ENCODE measurements at regions not wholly inside any gene's neighbourhood (a gene's known extent, or its start where the extent isn't known, plus 50 kb on each side); places are given as distances from the start of the nearest gene placed in this dataset.
"Not testable (repeated sequence)": the region's sequence is repeated elsewhere in the genome, so short reads cannot be mapped to it uniquely, and the experiment has no call there.

GRCh38 chr16:64345142-64345541, 776.7 kb downstream of the CDH11 start:
- DNase-seq, result no peak

DNA sequence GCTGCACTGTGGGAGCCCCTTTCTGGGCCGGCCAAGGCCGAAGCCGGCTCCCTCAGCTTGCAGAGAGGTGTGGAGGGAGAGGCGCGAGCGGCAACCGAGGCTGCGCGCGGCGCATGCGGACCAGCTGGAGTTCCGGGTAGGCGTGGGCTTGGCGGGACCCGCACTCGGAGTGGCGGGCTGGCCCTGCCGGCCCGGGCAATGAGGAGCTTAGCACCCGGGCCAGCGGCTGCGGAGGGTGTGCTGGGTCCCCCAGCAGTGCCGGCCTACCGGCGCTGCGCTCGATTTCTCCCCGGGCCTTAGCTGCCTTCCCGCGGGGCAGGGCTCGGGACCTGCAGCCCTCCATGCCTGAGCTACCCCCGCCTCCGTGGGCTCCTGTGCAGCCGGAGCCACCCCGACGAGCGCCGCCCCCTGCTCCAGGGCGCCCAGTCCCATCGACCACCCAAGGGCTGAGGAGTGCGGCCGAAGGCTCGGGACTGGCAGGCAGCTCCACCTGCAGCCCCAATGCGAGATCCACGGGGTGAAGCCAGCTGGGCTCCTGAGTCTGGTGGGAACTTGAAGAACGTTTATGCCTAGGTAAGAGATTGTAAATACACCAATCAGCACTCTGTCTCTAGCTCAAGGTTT, 777.9 kb downstream of the CDH11 start:
- DNase-seq, result not testable (repeated sequence)

DNA sequence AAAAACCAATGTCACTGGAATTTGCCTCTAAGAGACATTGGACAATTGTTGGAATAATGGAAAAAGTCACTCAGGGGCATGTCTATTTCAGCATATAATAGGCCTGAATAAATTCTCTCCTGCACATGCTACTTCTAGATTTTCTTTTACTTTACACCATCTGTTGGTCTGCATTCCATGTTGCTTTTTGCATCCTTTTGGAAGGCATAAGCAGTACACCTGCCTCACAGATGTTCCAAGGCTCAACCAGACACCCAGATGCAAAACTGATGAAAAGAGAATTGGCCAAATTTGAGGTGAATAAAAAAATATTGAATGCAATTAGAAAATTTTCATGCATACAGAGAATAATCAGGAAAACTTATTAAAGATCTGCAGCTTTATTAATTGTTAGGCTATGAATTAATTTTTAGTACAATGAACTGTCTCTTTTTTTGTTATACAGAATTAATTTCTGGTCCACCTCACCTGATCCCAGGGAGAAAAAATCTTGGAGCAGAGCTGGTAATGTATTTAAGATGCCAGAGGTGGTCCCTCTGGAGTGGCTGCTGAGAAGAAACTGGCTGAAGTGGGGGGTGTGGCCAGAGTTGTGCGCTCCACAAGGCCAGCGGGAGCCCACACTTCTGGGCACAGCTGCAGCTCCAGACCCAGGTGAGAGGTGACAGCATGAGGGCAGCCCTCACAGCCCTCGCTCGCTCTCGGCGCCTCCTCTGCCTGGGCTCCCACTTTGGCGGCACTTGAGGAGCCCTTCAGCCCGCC, 778.6 kb downstream of the CDH11 start:
- DNase-seq, result no peak

- not testable (repeated sequence) for DNase-seq
Measured at GRCh38 chr16:64341336-64341735, 780.5 kb downstream of the CDH11 start.

- DNase-seq, result no peak
Measured at GRCh38 chr16:64339052-64339770, 782.7 kb downstream of the CDH11 start.

DNA sequence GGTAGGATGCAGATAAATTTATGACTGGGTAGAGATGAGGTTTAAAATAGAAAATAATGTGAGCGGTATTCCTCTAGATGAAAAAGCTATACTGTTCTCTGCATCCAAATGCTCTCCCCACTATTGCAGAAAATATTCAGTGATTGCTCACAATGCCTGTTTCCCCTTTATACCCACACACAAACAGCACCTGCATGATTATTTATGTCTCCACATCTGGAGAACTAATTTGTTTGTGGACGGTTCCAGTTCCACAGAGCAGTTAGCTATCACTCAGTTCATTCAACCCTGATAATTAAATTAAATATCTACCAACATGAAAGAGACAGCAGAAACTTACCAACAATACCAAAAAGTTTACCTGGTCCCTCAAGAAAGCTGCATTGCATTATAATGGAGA, 800.0 kb downstream of the CDH11 start:
- DNase-seq, result no peak

DNA sequence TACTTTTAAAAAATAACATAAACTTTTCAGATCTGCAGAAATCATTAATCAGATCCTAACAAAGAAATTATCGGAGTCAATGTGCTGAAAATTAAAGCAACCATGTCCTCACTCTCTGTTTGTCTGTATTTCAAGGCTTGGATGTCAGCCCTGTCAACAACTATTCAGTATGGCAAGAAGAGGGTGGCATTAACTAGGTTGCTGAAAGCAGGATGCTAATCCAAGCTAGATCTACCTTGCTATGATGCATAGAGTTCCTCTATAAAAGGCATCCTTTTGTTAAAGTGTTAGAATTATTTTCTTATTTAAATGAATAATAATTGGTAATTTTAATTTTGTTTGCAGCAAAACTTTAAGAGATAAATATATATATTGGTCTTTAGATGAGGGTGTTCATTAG, 800.8 kb downstream of the CDH11 start:
- no peak for DNase-seq

- DNase-seq, result no peak
Measured at GRCh38 chr16:64317601-64318000, 804.3 kb downstream of the CDH11 start.

DNA sequence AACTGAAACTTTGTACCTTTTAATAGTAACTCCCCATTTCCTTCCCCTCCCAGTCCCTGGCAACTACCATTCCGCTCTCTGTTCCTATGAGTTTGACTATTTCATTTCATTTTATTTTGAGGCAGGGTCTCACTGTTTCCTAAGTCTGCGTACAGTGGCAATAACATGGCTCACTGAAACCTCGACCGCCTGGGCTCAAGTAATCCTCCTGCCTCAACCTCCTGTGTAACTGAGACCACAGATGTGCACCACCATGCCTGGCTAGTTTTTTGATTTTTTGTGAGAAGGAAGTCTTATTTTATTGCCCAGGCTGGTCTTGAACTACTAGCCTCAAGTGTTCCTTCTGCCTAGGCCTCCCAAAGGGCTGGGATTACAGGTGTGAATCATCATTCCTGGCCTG, 808.1 kb downstream of the CDH11 start:
- DNase-seq, result no peak

- no peak for DNase-seq
Measured at GRCh38 chr16:64312980-64313379, 808.9 kb downstream of the CDH11 start.

DNA sequence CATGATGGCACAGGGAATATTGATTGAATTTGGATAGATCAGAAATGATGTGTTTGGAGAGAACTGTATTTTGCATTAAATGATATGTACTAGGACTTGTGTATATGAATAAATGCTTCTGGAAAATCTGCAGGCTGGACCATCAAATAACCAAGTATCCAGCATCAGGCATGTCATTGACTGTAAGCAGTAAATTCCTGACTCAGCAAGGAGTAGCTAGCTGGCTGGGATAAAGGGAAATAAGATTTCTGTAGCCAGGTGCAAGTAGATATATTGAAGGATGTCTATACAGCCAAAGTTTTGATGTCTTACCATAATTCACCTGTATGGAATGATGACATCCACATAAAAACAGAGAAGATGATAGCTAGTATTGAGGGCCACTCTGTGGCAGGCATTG, 809.6 kb downstream of the CDH11 start:
- no peak for DNase-seq

- no peak for DNase-seq
Measured at GRCh38 chr16:64311241-64311640, 810.6 kb downstream of the CDH11 start.

- no peak for DNase-seq
Measured at GRCh38 chr16:64309398-64310110, 812.3 kb downstream of the CDH11 start.

- DNase-seq, result no peak
Measured at GRCh38 chr16:64308721-64309120, 813.1 kb downstream of the CDH11 start.

DNA sequence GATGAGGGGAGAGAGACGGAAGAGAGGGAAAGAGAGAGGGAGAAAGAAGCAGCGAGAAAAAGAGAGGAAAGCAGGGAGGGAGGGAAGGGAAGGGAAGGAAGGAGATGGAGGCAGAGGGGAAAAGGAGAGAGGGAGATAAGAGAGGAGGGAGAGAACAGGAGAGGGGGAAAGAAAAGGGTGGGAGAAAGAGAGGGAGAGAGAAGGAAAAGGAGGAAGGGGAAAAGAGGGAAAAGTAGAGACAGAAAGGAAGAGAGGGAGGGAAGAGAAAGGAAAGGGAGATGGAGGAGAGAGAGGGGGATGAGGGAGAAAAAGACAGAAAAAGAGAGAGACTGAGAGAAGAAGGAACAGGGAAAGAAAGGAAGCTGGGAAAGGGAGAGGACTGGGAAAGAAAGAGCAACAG, 814.4 kb downstream of the CDH11 start:
- no peak for DNase-seq

- DNase-seq, result peak; percentile 2
Measured at GRCh38 chr16:64305663-64306062, 816.2 kb downstream of the CDH11 start.

GRCh38 chr16:64304951-64305350, 816.9 kb downstream of the CDH11 start:
- DNase-seq, result no peak

DNA sequence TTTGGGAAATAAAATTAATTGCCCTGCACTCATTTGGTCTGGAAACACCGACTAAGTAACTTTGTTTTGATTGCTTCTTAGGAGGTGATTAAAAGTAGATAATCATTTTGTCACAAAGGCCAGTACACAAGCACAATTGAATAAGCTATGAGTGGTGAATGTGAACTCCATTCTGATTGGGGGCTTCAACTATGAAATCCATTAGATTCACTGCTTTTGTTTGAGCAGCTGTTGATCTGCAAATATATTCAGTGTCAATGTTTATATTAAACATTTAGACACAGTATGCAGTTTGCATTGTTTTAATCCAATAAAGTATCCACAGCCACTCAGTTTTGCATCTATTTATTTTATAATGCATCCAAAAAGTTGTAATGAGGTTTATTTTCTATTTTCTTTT, 817.5 kb downstream of the CDH11 start:
- no peak for DNase-seq

GRCh38 chr16:64297863-64298600, 823.8 kb downstream of the CDH11 start:
- DNase-seq, result no peak

- DNase-seq, result no peak
Measured at GRCh38 chr16:64295466-64295865, 826.4 kb downstream of the CDH11 start.

- DNase-seq, result no peak
Measured at GRCh38 chr16:64292953-64293352, 828.9 kb downstream of the CDH11 start.

DNA sequence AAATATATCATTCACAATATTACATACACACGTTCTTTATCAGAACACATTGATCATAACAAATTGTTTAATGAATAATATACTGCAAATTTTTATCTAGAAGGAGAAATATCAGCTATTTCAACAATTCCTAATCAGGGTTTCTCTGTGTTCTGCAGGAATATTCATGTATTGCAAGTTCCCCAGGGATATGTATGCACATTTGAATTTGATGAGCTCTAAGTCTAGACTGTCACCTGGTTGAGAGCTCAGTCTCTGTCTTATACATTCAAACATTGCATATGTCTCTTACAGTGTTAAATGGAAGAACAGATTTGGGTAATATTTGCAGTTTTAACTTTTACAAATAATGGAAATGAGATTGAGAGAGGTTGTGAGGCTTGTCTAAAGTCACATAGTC, 829.7 kb downstream of the CDH11 start:
- DNase-seq, result no peak

DNA sequence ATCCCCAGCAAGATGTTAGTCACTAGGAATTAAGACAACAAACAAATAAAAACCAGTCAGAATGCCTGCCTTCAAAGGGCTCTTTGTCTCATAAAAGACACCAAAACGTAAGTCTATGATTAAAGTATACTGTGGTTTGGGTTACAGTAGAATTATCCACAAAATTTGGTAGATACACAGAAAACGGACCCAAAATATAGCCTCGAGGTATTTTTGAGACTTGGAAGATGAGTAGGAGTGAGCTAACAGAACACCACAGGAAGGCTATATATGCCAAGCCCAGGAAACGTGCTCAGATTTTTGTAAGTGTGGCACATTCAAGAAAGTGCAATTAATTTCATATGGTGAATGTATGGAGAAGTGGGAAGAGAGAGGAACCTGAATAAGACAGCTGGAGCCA, 831.4 kb downstream of the CDH11 start:
- DNase-seq, result no peak
